HG03097 (cell line): ENCODE measurements at regions not wholly inside any gene's neighbourhood (a gene's known extent, or its start where the extent isn't known, plus 50 kb on each side); places are given as distances from the start of the nearest gene placed in this dataset.

Source experiments
- ATAC-seq: cut with Tn5 transposase; IDR thresholded peaks from one replicate; pipeline ENCODE4 v1.9.1; 2021; ENCODE audit not compliant: unreplicated experiment, low FRiP score

DNA sequence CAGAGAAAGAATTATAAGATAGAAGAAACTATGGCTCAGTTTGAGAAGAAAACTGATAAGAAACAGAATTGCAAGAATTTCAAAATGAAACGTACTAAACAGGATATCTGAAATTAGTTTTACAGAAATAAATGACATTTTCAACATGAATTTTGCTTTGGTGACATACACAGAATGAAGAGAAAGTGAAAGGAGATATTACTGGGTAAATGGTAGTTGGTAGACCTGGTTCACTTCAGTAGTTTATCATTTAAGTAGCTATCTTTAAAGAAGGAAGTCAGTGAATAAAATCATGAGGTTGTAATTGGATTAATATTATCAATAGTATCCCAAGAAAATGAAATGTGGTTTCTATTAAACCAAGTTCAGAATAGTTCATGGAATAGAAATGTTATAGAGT is 395.5 kb upstream of the SMIM31 start:
- no peak for ATAC-seq

DNA sequence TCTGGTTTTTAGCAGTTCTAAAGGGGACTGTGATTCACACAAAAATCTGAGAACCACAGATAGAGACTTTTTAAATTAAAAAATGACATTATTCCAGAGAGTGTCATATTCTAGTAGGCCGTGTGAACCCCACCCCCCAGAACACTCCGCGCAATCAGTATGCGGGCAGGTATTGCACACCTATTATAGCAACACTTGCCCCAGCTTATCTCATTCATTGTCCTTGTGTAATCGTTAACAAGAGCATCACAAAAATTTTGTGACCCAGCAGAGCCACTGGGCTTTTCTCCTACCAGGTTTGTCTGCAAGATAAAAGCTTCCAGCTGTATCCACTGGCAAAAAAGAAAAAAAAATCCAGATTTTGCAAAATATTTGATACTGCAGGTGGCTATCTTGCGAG is 394.1 kb upstream of the SMIM31 start:
- no peak for ATAC-seq

DNA sequence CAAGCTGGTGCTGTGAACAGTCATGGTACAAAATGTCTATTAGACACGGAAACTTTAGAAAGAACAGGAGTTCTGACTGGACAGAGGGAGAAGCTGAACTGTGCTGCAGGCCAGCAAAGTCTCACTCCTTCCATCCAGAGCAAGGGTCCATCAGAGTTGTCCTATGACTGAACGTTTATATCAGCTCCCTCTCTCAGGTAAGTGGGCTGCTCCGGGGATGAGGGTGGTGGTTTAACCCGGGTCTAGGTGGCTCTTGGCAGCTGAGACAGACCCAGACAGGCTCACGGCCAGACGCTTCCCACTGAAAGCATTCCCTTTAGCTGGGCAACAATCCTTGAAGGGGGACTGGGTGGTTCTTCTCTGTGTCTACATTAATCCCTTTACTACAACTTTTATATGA is 385.0 kb upstream of the SMIM31 start:
- ATAC-seq, result no peak

DNA sequence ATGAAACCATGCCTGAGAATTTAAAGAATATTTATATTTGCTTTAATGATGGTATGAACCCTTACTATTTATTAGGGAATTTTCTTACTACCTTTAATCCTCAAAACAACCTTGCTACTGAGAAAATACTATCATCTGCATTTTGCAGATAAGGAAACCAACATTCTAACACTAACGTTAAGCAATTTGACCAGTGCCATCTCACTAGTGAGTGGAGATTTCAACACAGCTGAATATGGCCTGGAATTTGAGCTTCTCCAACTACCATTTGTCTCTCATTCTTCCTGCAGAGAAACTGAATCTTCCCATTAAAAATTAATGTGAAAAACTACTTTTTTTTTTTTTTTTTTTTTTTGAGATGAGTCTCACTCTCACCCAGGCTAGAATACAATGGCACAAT is 380.9 kb upstream of the SMIM31 start:
- ATAC-seq, result no peak

DNA sequence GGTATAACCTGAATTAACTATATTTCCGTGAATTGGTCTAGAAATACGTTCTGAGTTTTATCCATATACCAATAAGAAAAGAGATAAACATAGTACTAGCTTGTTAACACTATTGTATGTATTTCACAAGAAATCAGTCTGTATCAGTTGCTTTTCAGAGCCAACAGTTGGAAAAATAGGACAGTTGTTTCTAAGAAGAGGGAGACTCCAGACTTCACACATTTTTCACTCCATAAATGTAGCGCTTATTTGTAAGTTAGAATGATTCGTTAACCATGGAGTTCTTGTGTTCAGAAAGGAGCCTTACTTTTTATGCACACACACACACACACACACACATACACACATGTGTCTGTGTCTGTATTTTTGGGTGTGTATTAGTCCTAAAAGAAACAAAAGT is 376.7 kb upstream of the SMIM31 start:
- no peak for ATAC-seq

DNA sequence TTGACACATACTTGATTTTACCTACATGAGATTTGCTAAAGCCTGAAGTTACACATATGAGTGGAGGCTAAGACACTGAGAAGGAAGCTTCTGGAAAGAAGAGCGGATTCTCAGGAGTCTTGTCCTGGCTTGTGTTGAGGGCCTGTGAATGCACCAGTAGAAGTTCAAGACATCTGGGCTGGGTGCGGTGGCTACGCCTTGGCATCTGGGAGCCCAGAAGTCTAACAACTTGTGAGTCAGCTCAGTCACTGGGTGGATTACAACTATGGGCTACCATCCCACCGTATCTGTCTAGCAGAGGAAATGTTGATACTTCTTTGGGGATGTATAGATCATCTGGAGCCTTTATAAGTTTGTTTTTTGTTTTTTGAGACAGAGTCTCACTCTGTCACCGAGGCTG is 375.6 kb upstream of the SMIM31 start:
- ATAC-seq, result no peak

DNA sequence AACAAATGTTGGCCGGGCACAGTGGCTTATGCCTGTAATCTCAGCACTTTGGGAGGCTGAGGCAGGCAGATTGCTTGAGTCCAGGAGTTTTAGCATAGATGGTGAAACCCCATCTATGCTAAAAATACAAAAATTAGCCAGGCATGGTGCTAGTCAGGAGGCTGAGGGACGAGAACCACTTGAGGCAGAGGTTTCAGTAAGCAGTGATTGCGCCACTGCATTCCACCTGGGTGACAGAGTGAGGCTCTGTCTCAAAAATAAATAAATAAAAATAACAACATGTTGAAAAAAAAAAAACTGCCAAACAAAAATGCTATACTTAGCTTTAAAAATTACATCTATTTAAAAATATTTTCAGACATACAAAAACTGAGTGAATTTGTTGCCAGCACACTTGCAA is 374.2 kb upstream of the SMIM31 start:
- no peak for ATAC-seq

DNA sequence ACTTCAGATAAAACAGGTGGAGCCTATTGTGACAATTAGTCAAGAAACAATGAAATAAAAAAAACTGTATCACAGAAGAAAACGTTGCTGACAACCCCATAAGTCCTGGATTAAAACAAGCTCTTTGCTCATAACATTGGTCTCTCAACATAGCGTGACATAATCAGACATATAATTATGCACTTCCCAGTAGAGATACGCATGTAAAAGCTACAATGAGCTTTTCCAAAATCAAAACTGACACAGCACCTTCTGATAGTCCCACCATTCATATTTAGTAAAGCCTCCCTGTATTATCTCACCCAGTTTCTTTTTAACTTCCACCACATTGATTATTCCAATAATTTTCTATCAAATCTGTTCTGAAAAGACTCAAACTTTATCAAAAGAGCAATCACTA is 372.1 kb upstream of the SMIM31 start:
- ATAC-seq, result no peak

DNA sequence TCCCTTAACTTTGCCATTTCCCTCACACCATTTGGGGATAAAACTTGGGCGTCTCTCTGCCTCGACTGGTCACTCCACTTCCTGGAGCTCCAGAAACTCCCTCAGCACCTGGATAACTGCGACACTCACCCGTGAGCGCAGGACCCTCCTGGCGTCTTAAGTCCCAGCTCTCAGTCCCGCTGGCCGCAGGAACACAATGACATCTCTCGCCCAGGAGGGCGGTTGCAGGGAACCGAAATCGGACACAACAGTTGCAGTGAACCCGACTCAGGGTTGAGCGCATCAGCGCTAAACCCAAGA is 370.9 kb upstream of the SMIM31 start:
- ATAC-seq, result no peak

DNA sequence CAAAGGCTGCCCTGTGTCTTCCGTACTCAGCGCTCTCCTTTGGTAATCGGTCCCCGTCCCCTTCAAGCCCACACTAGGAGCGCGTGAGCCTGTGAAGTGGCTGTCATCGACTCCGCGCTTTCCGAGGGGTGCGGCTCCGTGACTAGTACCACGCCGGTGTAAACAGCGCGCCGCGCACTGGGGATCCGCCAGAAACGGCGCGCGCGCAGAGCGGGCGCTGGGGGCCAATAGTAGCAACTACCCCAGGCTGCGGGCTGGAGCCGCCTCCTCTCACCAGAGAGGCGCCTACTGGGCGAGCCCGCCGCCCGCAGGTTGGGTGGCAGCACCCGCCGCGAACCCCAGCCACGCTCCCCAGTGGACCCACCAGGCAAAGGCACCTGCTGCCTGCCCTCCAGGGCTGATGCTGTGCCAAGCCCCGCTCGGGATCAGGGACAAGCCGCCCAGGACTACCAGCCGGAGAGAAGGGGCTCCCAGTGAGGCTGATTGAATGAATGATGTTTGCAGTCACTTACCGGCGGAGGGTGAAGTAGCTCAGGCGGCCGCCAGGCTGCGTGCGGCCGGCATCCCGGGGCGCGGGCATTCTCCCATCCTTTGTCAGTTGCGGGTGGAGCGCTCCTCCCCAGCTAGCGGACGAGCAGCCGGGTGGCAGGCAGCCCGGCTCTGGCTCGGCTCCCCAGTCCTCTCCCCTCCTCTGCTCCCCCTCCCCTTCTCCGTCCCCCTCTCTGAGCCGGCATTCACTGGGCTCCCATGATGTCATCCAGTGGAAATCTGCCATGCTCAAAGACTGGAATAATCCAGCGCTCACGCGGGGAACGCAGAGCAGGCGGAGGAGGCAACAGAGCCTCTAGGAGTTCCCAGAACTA is 370.3 kb upstream of the SMIM31 start:
- no peak for ATAC-seq

DNA sequence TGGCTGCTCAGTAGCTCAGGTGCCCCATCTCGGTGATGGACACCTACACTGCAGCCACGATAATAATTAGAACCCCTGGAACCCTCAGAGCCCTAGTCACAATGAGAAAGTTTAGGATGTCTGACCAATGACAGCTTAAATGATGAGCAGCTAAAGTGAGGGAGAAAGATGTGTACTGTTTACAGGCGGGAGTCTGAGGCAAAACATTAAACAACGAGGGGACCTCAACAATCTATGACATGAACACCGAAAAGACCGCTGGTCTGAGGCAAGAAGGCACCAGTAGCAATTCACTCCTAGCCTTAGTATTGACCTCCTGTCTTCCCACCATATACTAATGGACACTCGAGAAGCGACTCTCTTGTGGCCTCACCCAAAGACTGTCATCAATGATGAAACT is 369.5 kb upstream of the SMIM31 start:
- no peak for ATAC-seq

DNA sequence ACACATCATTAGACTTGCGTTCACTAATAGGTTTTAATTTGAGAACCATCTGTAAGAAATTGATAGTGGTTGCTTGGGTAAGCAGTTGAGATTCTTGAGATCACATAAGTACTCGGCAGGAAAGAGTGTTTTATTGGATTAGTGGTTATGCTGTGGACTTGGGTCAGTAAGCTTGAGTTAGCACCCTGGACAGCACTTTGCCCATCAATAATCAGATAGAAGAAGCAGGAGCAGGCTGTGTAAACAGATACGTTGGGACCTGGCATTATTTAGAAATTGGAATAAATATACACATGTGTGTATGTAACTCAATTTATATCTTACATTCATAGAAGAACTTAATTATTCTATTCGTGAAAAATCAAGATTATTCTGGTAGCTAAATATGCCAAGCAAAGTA is 357.5 kb upstream of the SMIM31 start:
- ATAC-seq, result no peak

DNA sequence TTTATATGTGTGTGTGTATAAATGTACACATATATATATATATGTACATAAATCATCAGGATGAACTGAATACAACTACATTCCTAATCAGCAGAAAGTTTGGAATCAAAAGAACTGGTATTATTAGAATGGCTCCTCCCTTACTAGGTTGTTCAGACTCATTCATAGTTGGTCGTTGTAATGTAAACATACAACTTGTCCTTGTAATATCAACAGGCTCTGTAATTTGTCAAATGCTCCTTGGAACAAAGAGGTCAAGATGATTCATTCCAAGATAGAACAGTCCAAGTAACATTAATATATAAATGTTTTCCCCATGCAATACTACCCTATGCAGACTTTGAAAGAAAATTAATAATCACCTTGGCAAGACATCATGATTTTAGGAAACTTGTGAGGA is 351.4 kb upstream of the SMIM31 start:
- ATAC-seq, result no peak

DNA sequence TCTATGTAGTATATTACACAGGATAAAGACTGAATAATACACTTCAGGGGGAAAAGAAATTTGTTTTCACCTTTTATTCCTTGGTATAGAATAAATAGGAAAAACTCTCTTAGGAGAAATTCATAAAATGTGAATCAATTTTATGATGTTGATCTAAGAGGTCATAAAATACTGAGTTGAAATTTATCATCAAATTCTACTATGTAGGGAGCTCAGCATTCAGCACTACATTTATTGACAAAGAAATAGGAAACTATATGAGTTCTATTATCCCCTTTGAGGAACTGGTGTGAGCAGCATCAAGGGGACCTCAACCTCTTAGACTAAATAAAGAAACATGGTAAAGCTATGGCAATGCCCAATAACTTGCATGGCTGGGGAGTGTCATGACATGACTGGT is 348.2 kb upstream of the SMIM31 start:
- no peak for ATAC-seq

DNA sequence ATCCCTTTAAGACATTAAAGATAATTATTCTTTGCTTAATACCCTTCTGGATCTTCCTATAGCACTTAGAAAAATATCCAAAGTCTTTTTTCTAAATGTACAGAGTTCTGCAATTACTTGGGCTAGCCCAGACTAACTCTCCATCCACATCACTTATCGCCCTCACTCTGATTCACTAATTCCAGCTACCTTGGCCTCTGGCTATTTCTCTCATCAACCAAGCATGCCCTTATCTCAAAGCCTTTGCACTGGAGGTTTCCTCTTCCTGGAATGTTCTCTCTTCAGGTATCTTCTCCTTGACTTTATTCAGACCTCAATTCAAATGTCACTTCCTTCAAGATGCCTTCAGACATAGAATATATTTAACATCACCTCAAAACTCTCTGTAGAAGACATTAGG is 345.1 kb upstream of the SMIM31 start:
- ATAC-seq, result no peak

DNA sequence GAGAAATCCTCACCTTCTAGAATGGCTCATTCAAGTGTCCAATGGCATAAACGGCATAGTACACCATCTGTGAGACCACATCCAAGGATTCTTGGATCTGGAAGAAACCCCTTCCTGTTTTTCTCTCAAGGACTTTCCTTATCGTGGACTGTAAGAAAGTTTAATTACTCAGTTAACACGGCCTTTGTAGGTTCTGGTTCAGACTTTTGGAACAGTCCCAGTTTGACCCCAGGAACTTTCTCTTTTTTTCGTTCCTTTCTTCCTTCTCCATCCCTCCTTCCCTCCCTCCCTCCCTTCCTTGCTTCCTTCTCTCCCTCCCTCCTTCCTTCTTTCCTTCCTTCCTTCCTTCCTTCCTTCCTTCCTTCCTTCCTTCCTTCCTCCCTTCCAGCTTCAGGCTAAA is 343.5 kb upstream of the SMIM31 start:
- ATAC-seq, result no peak

DNA sequence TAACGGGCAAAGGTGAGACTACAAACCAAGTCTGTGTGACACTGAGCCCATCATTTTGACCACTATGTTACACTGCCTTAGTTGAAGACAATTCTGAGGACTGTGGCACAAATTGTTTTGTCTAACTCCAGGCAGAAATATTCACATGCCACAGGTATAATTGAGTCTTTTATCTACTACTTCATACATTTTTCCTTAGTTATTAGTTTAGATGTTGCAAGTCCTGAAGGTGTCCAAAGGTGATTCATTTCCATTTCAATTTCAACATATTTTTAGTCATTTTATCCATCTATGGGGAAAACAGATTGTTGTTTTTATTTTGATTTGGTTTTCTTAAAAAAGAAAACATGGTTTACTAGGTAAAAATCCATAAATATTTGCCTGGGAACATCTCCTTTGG is 341.7 kb upstream of the SMIM31 start:
- ATAC-seq, result no peak

DNA sequence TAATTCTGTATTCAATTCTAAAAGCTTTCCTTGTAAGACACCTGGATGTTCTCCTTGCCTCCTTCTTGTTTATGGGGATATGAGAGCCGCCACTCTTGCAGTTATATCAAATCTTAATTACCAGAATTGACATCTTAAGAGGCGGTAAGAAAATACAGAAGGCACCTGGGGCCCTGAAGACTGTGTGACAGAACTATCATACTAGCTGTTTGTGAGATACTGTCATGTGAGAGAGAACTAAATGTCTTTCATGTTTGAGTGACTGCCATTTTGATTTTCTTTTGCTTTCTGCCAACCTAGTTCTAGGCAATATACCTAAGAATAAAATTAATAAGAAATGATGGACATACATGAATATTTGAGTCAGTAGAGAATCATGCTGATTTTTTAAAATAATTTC is 340.2 kb upstream of the SMIM31 start:
- no peak for ATAC-seq

DNA sequence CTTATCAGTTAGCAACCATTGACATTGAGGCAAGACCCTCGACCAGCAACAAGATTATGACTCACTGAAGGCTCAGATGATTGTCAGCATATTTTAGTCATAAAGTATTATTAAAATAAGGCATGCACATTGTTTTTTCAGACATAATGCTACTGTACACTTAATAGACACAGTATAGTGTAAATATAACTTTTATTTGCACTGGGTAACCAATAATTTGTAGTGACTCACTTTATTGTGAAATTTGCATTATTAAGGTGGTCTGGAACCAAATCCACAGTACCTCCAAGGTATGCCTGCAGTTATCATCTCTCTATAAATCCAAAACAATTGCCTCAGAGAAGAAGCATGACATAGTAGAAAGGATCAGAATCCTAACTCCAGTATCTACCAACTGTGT is 330.1 kb upstream of the SMIM31 start:
- ATAC-seq, result no peak

DNA sequence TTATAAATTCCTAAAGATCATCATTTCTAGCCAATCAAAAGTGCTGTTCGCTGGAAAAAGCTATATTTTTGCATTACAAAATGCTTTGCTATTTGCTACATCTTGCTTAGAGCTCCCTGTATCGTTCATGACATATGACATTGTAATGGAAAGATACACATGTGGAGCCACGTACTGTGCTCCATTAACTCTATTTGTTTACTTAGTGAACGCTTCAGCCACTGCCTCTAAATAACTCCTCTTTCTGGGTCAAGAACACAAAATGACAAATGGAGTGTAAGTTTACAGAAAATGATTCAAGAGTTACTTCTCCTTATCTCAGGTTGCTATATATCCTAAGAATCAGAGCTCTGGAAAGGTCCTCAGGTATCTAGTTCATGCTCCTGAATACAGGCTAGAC is 329.1 kb upstream of the SMIM31 start:
- no peak for ATAC-seq

DNA sequence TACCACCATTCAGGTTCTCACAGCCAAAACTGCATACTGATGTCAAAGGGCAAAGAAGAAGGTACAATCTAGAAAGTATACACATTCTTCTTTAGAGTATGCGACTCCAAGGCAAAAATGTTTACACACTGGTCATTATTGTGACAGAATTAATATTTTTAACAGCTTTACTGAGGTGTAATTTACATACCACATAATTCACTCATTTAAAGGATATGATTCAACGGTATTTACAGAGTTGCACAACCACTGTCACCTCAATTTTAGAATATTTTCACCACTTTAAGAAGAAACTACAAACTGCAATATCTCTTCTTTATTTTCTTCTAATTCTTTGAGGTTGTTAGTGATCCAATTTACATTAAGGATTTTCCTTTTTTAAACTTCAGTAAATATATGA is 325.4 kb upstream of the SMIM31 start:
- no peak for ATAC-seq

DNA sequence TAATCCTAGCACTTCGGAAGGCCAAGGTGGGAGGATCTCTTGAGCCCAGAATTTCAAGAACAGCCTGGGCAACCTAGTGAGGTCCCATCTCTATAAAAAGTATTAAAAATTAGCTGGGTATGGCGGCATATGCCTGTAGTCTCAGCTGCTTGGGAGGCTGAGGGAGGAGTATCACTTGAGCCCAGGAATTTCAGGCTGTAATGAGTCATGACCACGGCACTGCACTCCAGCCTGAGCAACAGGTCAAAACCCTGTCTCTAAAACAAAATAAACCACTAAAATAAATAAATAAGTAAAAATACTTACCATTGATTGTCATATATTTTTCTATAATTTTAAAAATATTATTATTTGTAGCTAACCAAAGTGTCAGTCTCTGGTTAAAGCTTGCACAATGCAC is 315.6 kb upstream of the SMIM31 start:
- ATAC-seq, result no peak

DNA sequence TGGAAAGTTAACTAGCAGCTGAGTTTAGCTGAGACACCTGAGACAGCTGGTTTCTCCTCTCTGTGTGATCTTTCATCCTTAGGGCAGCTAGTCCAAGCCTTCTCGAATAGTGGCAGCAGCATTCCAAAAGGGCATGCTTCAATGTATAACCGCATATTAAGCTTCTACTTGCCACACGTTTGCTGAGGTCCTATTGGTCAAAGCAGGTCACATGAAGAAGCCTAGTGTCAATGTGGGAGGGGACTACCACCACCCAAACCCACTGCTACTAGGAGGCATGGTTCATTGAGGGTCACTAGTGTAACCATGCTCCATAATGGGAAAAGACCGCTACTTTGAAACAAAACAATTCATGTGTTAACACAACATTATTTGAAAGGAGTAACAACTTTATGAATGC is 314.9 kb upstream of the SMIM31 start:
- no peak for ATAC-seq
